Fibroblast of lung (primary cell): ENCODE measurements at regions not wholly inside any gene's neighbourhood (a gene's known extent, or its start where the extent isn't known, plus 50 kb on each side); places are given as distances from the start of the nearest gene placed in this dataset.

Experiments
- CTCF ChIP-seq, 2 donors: IDR thresholded peaks in 1 of 2; conservative IDR thresholded peaks in 1 of 2; 1 replicate in 1 of 2; 2 replicates in 1 of 2; pipeline ENCODE4 v1.5.1; 2011 to 2012; ENCODE audit warnings: low read length in 2 of 2, control low read depth in 1 of 2, inconsistent platforms in 1 of 2, low read depth in 1 of 2, mild to moderate bottlenecking in 1 of 2
- EZH2 ChIP-seq: IDR thresholded peaks from 2 replicates; pipeline ENCODE4 v1.5.1; 2012; ENCODE audit warnings: low read length, control low read depth, mild to moderate bottlenecking; ENCODE audit errors: missing control alignments

- no peak for TF ChIP-seq CTCF (conservative IDR thresholded peaks at IDR 0.05 in 1 of 2, IDR thresholded peaks at IDR 0.05 in 1 of 2; ENCODE audit: low read depth in 1 of 2, low read length in 2 of 2)
- TF ChIP-seq EZH2 = no peak
These were observed 193.0 kb upstream of the RGPD4 start for GRCh38 chr2:107633580-107634147.
